ENCODE measurements at regions not wholly inside any gene's neighbourhood (a gene's known extent, or its start where the extent isn't known, plus 50 kb on each side); places are given as distances from the start of the nearest gene placed in this dataset.

GRCh38 chr3:197456261-197457091, 99.3 kb downstream of the BDH1 start (continued):
- TF ChIP-seq ZNF430 (CRISPR knock-in tag; IDR thresholded peaks at IDR 0.05), result peak; percentile 79
- no peak for TF ChIP-seq SOX6 (IDR thresholded peaks at IDR 0.05)
- TF ChIP-seq SOX6 (CRISPR knock-in tag; IDR thresholded peaks at IDR 0.05), result peak; percentile 42; the same call in 1 of the 2 replicates
- peak; percentile 38 for TF ChIP-seq XRCC5 (optimal IDR thresholded peaks at IDR 0.05; ENCODE audit: low read length)
- TF ChIP-seq KAT8 (CRISPR knock-in tag; IDR thresholded peaks at IDR 0.05), result peak; percentile 79
- TF ChIP-seq, protein P1, sequence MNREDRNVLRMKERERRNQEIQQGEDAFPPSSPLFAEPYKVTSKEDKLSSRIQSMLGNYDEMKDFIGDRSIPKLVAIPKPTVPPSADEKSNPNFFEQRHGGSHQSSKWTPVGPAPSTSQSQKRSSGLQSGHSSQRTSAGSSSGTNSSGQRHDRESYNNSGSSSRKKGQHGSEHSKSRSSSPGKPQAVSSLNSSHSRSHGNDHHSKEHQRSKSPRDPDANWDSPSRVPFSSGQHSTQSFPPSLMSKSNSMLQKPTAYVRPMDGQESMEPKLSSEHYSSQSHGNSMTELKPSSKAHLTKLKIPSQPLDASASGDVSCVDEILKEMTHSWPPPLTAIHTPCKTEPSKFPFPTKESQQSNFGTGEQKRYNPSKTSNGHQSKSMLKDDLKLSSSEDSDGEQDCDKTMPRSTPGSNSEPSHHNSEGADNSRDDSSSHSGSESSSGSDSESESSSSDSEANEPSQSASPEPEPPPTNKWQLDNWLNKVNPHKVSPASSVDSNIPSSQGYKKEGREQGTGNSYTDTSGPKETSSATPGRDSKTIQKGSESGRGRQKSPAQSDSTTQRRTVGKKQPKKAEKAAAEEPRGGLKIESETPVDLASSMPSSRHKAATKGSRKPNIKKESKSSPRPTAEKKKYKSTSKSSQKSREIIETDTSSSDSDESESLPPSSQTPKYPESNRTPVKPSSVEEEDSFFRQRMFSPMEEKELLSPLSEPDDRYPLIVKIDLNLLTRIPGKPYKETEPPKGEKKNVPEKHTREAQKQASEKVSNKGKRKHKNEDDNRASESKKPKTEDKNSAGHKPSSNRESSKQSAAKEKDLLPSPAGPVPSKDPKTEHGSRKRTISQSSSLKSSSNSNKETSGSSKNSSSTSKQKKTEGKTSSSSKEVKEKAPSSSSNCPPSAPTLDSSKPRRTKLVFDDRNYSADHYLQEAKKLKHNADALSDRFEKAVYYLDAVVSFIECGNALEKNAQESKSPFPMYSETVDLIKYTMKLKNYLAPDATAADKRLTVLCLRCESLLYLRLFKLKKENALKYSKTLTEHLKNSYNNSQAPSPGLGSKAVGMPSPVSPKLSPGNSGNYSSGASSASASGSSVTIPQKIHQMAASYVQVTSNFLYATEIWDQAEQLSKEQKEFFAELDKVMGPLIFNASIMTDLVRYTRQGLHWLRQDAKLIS (CRISPR knock-in tag; IDR thresholded peaks at IDR 0.05), result no peak
- TF ChIP-seq PRDM10 (CRISPR knock-in tag; IDR thresholded peaks at IDR 0.05; ENCODE audit: low read depth), result no peak
- TF ChIP-seq ZNF639 (CRISPR knock-in tag; conservative IDR thresholded peaks at IDR 0.05), result no peak
- TF ChIP-seq ZFYVE20 (CRISPR knock-in tag; IDR thresholded peaks at IDR 0.05; ENCODE audit: borderline replicate concordance, low read depth), result no peak
- TF ChIP-seq THAP11 (CRISPR knock-in tag; IDR thresholded peaks at IDR 0.05), result peak; percentile 56; the same call in 1 of the 2 replicates
- peak; percentile 72; the same call in 1 of the 2 replicates for TF ChIP-seq YEATS2 (CRISPR knock-in tag; IDR thresholded peaks at IDR 0.05; ENCODE audit: borderline replicate concordance)
- peak; percentile 55; the same call in 1 of the 2 replicates for TF ChIP-seq ZNF598 (CRISPR knock-in tag; IDR thresholded peaks at IDR 0.05; ENCODE audit: borderline replicate concordance)
- peak; percentile 36; the same call in 1 of the 2 replicates for TF ChIP-seq KDM5B (CRISPR knock-in tag; IDR thresholded peaks at IDR 0.05; ENCODE audit: borderline replicate concordance)
- TF ChIP-seq NONO (IDR thresholded peaks at IDR 0.05), result no peak
- no peak for TF ChIP-seq NONO (CRISPR knock-in tag; conservative IDR thresholded peaks at IDR 0.05)
- TF ChIP-seq SKIL (CRISPR knock-in tag; IDR thresholded peaks at IDR 0.05; ENCODE audit: borderline replicate concordance), result no peak
- peak; percentile 62; the same call in 1 of the 2 replicates for TF ChIP-seq SALL1 (CRISPR knock-in tag; IDR thresholded peaks at IDR 0.05)
- TF ChIP-seq SP2 (CRISPR knock-in tag; IDR thresholded peaks at IDR 0.05), result no peak

All from HepG2 (cell line).